Ovary (tissue), 3 donors: ENCODE measurements at regions not wholly inside any gene's neighbourhood (a gene's known extent, or its start where the extent isn't known, plus 50 kb on each side); places are given as distances from the start of the nearest gene placed in this dataset.

Source experiments
- EP300 ChIP-seq: sonication (generic); formaldehyde crosslinking; IDR thresholded peaks from one replicate; pipeline ENCODE4 v1.6.1; 2017; ENCODE audit warnings: antibody characterized with exemption
- POLR2A ChIP-seq: fragments of 450-650 bp; IDR thresholded peaks from one replicate; pipeline ENCODE4 v1.6.1; 2017; ENCODE audit warnings: antibody characterized with exemption, mild to moderate bottlenecking, moderate library complexity
- TF ChIP-seq, protein P1 (sequence below), 3 donors: fragments of 450-650 bp in 2 of 3; fragments of 200-600 bp in 1 of 3; IDR thresholded peaks; one replicate each; pipeline versions ENCODE4 v1.5.1 to v1.8.0; 2016 to 2022; ENCODE audit warnings: antibody characterized with exemption in 3 of 3, mild to moderate bottlenecking in 1 of 3
- donor health status: DM: no; HTN: no; CAD: no.

DNA sequence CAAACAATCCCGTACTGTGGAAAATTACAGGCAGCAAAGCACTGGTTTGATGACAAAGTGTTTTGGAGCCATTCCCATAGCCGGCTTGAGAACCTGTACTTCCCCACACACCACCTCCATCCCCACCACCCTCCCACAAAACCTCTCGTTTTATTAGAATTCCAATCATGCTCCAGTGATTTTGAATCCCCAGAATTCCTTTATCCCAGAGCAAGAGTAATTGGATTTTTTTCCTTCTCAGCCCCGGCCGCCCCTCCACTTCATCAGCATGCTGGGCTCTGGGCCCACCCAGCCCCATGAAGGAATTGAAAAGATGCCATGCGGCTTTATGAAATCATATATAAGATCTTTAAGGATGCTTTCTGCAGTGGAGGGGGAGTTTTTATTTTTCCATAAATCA, 136.6 kb downstream of the OMA1 start:
- TF ChIP-seq, protein P1, sequence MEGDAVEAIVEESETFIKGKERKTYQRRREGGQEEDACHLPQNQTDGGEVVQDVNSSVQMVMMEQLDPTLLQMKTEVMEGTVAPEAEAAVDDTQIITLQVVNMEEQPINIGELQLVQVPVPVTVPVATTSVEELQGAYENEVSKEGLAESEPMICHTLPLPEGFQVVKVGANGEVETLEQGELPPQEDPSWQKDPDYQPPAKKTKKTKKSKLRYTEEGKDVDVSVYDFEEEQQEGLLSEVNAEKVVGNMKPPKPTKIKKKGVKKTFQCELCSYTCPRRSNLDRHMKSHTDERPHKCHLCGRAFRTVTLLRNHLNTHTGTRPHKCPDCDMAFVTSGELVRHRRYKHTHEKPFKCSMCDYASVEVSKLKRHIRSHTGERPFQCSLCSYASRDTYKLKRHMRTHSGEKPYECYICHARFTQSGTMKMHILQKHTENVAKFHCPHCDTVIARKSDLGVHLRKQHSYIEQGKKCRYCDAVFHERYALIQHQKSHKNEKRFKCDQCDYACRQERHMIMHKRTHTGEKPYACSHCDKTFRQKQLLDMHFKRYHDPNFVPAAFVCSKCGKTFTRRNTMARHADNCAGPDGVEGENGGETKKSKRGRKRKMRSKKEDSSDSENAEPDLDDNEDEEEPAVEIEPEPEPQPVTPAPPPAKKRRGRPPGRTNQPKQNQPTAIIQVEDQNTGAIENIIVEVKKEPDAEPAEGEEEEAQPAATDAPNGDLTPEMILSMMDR (IDR thresholded peaks at IDR 0.05) = no peak
- TF ChIP-seq POLR2A = no peak
- no peak for TF ChIP-seq EP300
